NCI-H1417 (cell line): ENCODE measurements at regions not wholly inside any gene's neighbourhood (a gene's known extent, or its start where the extent isn't known, plus 50 kb on each side); places are given as distances from the start of the nearest gene placed in this dataset.

Experiments
- DNase-seq, 3 experiments: peaks; one replicate each; lab custom pipeline; 2025; lab: John Stamatoyannopoulos, UW

- DNase-seq, result no peak
These were observed 299.5 kb upstream of the SOX11 start for GRCh38 chr2:5392658-5393057.

DNA sequence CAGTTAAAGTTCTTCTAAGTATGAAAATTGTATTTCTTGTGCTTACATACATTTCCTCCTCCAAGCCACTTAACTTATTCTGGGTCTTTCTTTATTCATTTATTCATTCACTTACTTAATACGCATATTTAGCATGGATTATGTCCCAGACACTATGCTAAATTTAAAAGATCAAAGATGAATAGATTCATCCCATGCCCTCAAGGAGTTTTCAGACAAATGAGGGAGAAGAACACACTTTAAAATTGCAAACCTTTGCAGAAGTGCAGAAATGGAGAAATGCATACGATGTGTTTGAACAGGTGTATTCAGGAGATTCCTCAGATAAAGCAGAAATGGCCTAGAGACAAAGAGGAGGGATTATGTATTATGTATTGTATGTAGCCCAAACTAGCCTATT, 298.7 kb upstream of the SOX11 start:
- no peak for DNase-seq

DNA sequence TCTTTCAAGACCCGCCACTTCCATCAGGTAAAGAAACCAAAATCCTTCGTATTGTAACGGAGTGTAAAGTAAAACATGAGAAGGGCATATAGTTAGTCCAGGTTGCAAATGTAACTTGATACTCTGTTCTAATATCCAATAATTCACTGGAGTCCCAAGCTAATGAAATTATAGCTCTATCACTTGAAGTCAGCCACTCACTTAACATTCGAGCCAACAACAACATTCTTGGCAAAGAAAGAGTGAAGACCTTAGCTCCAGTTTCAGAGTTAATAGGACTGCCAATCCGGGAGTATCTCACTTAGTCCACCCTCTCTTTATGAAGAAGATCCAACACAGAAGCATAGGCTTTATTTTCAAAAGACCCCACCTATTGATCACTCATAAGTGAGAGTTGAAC, 298.0 kb upstream of the SOX11 start:
- DNase-seq, result no peak

DNA sequence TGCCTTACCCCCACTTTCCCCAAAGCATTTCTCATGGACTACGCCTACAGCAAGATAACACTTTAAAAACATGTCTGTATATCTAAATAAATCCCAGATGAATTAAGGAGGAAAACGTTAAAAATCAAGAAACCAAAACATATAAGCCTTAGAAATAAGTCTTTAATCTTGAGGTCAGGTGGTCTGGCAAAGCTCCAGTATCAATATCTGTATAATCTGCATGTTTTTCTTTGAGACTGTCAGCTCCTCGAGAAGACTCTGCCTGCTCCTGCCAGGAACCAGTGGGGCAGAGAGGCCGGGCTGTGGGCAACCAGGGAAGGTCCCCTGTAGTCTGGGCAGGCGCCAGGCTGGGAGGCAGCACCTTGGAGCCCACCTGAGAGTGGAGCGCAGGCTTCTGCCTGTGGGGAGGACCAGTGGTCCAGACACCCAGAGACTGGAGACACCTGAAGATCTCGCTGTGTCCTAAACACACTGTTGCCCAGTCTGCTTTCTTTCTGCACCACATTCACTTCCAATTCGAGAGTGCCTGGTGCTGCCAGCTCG, 291.0 kb upstream of the SOX11 start:
- no peak for DNase-seq

- DNase-seq, result peak in 1 of 3 experiments; percentile 14
These were observed 288.8 kb upstream of the SOX11 start for GRCh38 chr2:5403392-5403791.

GRCh38 chr2:5409898-5410381, 282.2 kb upstream of the SOX11 start:
- peak; percentile 88 to 99 (median 99) for DNase-seq

DNA sequence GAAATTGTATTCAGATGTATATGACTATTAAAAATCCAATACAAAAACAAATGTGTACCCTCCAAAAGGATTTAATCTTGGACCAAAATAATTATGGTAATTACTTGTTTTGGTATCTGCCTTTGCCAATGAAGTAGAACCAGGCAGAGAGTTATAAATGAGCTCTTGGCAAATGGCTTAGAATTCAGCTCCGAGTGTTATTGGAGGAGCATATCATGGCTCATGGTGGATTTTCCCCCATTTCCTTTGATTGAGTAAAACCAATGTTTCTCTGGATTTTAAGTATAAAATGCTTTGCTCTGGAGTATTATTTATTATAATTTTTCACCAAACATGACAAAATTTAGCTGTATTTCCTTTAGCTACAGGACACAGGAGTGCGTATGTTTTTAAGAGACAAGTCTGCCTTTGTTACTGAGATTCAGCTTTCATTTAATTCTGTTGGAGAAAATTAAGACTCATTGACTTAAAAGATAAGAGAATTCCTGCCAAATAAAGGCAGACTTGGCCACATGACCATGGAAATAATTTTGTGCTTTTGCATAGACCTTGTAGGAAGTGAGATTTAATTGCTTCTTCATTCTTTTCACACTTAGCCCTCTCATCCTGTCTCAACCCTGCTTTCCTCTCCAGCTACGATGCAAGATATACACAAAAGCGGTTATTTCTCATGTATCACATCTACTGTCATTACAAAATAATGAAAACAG, 281.0 kb upstream of the SOX11 start:
- DNase-seq, result peak in 2 of 3 experiments; percentile 55 to 69

DNA sequence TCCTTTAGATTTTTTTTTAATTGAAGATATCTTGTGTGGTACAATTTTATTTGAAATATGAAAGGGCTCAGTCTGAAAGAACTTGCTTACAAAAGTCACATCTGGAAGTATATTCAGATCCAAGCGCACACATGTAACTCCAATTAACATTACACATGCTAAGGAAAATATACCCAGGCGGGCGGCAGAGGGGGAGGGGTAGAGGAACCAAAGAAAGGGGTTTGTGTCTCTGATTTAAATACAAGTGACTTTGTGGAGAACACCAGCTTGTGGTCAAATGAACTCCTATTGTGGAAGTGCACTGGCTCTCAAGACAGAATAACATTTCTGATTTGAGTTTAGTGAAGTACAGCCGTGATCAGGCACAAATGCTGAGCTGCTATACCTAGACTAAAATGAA, 280.2 kb upstream of the SOX11 start:
- DNase-seq, result peak in 2 of 3 experiments; percentile 25 to 75

DNA sequence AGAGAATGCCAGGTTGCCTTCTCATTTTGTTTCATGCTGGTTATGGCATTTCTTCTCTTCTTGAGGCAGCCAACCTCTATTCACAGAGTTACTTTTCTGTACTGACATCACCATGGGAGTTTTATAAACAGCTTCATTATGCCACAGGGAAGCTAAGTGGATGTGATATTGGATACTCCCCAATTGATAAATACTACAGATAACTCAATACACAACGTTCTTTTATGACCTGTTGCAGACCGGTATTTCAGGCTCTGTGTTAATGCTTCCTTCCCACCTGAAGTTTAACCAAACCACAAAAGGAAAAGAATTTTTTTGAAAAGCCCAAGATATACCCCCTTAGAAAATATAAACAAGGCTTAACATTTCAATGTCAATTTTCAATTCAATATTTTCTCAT, 258.3 kb upstream of the SOX11 start:
- peak in 2 of 3 experiments; percentile 9 to 34 for DNase-seq

- DNase-seq, result no peak
These were observed 254.8 kb upstream of the SOX11 start for GRCh38 chr2:5437375-5437774.

DNA sequence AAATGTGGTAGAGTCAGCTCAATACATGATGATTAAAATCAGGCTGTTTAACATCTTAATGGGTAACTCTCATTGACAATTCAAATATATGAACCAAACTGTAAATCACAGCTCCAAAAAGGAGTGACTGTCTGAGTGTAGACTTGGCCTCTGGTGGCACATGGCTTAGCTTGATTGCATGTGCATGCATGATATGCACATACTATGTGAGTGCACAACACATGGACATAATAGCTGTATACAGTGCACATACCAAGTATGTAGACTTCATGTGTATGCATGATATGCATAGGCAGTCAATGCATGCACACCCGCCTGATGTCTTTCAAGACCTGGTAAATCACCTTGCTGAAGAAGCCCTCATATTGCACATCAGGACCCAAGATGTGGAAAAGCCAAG, 252.0 kb upstream of the SOX11 start:
- DNase-seq, result no peak

DNA sequence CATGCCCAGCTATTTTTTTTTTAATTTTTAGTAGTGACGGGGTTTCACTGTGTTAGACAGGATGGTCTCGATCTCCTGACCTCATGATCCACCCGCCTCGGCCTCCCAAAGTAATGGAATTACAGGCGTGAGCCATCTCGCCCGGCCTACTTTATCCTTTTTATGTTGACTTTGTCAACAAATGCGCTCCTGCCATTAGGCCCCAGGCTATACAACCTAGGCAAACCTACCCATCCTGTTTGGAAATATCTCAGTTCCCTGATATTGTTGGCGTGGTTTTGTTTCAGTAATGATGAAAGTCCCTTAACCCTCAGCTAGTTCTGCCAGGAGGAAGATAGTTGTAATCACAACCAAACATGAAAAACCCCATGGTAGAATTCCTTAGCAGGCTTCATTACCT, 249.4 kb upstream of the SOX11 start:
- no peak for DNase-seq

GRCh38 chr2:5444168-5444567, 248.0 kb upstream of the SOX11 start:
- DNase-seq, result no peak

GRCh38 chr2:5444854-5445253, 247.3 kb upstream of the SOX11 start:
- DNase-seq, result no peak

DNA sequence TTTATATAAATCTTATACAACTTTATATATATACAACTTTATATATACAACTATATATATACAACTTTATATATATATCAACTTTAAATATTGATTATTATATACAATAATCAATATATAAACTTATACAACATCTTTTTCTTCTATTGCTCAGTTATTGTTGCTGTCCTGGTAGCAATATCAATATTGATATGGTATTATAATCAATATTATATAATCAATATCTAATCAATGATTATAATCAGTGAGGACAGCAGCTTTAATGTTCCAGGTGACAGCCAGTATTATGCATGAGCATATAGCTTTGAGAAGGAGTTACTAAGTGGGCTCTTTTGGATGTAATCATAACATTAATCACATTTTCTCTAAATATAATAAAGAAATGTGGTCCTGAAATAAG, 242.3 kb upstream of the SOX11 start:
- DNase-seq, result no peak

DNA sequence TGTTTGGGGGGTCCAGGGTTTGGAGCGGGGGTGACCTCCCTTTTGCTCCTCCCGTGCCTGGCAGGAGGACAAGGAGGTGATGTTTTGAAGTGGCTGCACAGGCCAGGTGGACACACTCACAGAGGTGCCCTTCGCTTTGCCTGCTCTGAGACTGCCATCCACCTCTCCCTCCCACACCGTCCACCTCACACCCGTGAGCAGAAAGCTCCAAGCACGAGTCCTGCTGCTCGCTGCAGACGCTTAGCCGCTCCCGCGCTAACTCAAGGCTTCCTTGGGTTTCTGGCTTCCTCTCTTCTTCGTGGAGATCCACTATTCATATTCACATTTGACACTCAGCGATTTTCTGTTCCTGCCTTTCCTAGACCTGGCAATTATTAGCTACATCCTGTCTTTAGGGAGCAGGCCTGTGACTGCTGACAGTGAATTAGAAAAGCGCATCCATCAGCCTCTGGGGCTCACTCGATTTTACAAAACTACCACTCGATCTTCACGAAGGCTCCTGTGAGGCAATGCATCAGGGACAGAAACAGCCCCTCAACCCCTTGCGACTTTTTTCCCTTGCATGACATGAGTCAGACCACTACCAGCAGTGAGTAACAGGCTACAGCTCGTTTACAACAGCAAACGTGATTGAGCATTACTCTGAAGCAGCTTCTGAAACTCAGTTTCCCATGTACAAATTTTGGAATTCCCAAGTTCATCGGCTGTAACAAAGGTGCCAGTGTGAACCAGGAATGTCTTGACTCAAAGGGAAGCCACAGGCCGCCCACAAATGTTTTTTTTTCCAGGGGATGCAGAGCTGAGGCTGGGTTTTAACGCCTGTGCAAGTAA, 238.7 kb upstream of the SOX11 start:
- no peak for DNase-seq

DNA sequence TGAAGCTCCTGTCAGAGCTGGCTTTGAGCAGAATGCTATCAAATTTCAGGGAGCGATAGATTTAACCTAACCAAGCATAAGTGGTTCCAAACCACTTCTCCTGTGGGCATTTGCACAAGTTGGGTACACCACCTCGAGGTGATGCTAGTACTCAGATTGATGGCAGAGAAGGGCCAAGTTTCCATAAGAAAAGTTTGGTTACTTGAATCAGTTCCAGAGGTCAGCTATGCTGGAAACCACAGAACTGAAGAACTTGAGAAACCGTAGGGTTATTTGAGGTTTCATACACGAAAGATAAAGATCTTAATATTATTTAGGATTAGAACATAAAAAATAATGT, 238.2 kb upstream of the SOX11 start:
- DNase-seq, result peak in 1 of 3 experiments; percentile 76

DNA sequence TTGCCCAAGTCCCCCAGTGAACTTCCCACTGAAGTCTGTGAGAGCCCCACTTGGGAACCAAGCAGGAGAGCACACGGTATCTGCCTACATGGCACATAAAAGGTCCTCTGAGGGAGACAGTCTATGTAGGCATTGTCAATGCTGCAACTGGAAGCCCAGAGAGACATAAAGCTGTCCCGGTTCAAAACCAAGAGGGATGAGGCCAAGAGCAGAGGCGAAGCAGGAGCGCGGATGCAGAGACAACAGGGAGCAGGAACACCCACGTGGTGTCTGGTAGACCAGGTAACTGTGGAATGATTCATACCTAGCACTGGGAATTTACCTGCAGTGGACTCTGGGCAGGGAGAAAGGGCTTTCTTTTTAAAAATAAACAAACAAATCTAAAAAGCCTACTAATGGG, 233.1 kb upstream of the SOX11 start:
- no peak for DNase-seq

DNA sequence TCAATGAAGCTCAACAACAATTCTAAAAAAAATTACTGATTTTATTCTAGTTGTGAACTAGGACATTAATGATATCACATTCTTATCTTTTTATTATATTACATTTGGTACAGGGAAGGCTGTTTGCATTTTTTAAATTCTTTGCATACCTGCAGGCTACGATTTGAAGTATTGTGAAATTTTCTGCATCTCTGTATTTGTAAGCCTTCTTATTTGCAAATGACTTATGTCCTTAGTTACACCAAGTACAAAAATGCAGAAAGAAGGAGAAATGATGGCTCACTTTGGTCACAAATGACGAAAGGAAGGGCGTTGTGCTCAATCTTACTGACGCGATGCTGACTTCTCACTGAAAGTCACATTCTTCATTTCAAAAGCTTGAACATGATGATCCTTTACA, 227.5 kb upstream of the SOX11 start:
- DNase-seq, result no peak

GRCh38 chr2:5465859-5466258, 226.3 kb upstream of the SOX11 start:
- DNase-seq, result no peak

- DNase-seq, result no peak
These were observed 224.8 kb upstream of the SOX11 start for GRCh38 chr2:5467178-5467905.

DNA sequence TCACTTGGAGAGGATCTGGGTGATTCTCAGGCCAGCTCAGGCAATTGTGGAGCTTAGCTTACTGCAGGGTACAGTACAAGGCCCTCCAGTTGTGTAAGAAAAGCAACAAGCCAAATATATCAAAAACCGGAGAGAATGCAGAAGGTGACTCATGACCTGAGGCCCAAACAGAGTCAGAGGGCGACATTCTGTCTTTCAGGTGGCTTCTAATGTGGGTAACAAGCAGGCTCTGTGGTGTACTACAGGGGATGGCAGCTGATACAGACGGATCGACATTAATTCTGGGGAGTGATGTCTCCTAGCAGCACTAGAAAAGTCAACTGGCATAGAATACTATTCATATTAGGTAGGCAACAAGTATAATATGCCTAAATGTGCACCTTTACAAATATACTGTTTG, 219.5 kb upstream of the SOX11 start:
- peak in 1 of 3 experiments; percentile 21 for DNase-seq
